SK-N-SH treated with all-trans-retinoic acid at 6 μM for 48 hours (cell line): ENCODE measurements at regions not wholly inside any gene's neighbourhood (a gene's known extent, or its start where the extent isn't known, plus 50 kb on each side); places are given as distances from the start of the nearest gene placed in this dataset.

Experiments
- ATAC-seq: fragments of 200-7000 bp; cut with Tn5 transposase; 3 replicates; pipeline ENCODE4 v1.9.1; 2020; ENCODE audit warnings: mild to moderate bottlenecking, moderate library complexity
- ARNTL ChIP-seq: fragments of 450-650 bp; formaldehyde crosslinking; IDR thresholded peaks from 2 replicates; pipeline ENCODE4 v1.5.0; 2020; ENCODE audit warnings: low read depth, mild to moderate bottlenecking, moderate library complexity, borderline replicate concordance
- BACH2 ChIP-seq: fragments of 250-450 bp; sonication (Bioruptor Pico); IDR thresholded peaks from 2 replicates; pipeline ENCODE4 v1.9.0; 2021; ENCODE audit warnings: mild to moderate bottlenecking, borderline replicate concordance
- CSDC2 ChIP-seq: fragments of 250-450 bp; sonication (Bioruptor Pico); IDR thresholded peaks from 2 replicates; pipeline ENCODE4 v1.5.0; 2020; ENCODE audit warnings: mild to moderate bottlenecking, moderate library complexity
- ESRRG ChIP-seq: fragments of 250-450 bp; sonication (Bioruptor Pico); IDR thresholded peaks from 2 replicates; pipeline ENCODE4 v1.6.1; 2021; ENCODE audit warnings: mild to moderate bottlenecking
- GLIS3 ChIP-seq: fragments of 250-450 bp; sonication (Bioruptor Pico); IDR thresholded peaks from 2 replicates; pipeline ENCODE4 v1.5.0; 2020; ENCODE audit warnings: mild to moderate bottlenecking, moderate library complexity
- ISL1 ChIP-seq: fragments of 250-450 bp; sonication (Bioruptor Pico); IDR thresholded peaks from 2 replicates; pipeline ENCODE4 v2.1.2; 2022; ENCODE audit warnings: mild to moderate bottlenecking, moderate library complexity
- RARB ChIP-seq: fragments of 250-450 bp; sonication (Bioruptor Pico); IDR thresholded peaks from 2 replicates; pipeline ENCODE4 v1.8.0; 2021; ENCODE audit warnings: mild to moderate bottlenecking, moderate library complexity
- SNAI2 ChIP-seq: fragments of 250-450 bp; sonication (Bioruptor Pico); IDR thresholded peaks from 2 replicates; pipeline ENCODE4 v1.5.0; 2020; ENCODE audit warnings: mild to moderate bottlenecking, moderate library complexity
- TCF4 ChIP-seq: fragments of 250-450 bp; sonication (Bioruptor Pico); IDR thresholded peaks from 2 replicates; pipeline ENCODE4 v1.8.0; 2021; ENCODE audit warnings: mild to moderate bottlenecking, moderate library complexity, borderline replicate concordance
- ZC3H10 ChIP-seq: fragments of 250-450 bp; sonication (Bioruptor Pico); IDR thresholded peaks from 2 replicates; pipeline ENCODE4 v1.5.1; 2021; ENCODE audit warnings: mild to moderate bottlenecking, moderate library complexity
- ZFP3 ChIP-seq: fragments of 250-450 bp; sonication (Bioruptor Pico); IDR thresholded peaks from 2 replicates; pipeline ENCODE4 v1.5.0; 2020; ENCODE audit warnings: mild to moderate bottlenecking, moderate library complexity
- ZFP30 ChIP-seq: fragments of 450-650 bp; formaldehyde crosslinking; IDR thresholded peaks from 2 replicates; pipeline ENCODE4 v1.5.0; 2022; ENCODE audit warnings: mild to moderate bottlenecking, moderate library complexity
- ZNF565 ChIP-seq: fragments of 450-650 bp; formaldehyde crosslinking; conservative IDR thresholded peaks from 2 replicates; pipeline ENCODE4 v1.5.0; 2020; ENCODE audit warnings: low read depth, mild to moderate bottlenecking, moderate library complexity
- ZNF70 ChIP-seq: fragments of 450-650 bp; formaldehyde crosslinking; IDR thresholded peaks from 2 replicates; pipeline ENCODE4 v1.5.0; 2020; ENCODE audit warnings: mild to moderate bottlenecking, moderate library complexity
- ZNF8 ChIP-seq: fragments of 450-650 bp; formaldehyde crosslinking; IDR thresholded peaks from 2 replicates; pipeline ENCODE4 v1.5.0; 2020; ENCODE audit warnings: mild to moderate bottlenecking, moderate library complexity
- TF ChIP-seq, protein P1 (sequence below): fragments of 250-450 bp; sonication (Bioruptor Pico); IDR thresholded peaks from 2 replicates; pipeline ENCODE4 v1.8.0; 2020; ENCODE audit warnings: mild to moderate bottlenecking, moderate library complexity, borderline replicate concordance
- TF ChIP-seq, protein P2 (sequence below): fragments of 250-450 bp; sonication (Bioruptor Pico); IDR thresholded peaks from 2 replicates; pipeline ENCODE4 v1.5.1; 2020; ENCODE audit warnings: low read depth, mild to moderate bottlenecking, moderate library complexity
- TF ChIP-seq, protein P3 (sequence below): fragments of 250-450 bp; sonication (Bioruptor Pico); IDR thresholded peaks from 2 replicates; pipeline ENCODE4 v1.5.1; 2021; ENCODE audit warnings: mild to moderate bottlenecking, moderate library complexity
- TF ChIP-seq, protein P4 (sequence below): fragments of 250-450 bp; sonication (Bioruptor Pico); IDR thresholded peaks from 2 replicates; pipeline ENCODE4 v1.5.0; 2020; ENCODE audit warnings: mild to moderate bottlenecking, moderate library complexity
- TF ChIP-seq, protein P5 (sequence below): fragments of 250-450 bp; sonication (Bioruptor Pico); IDR thresholded peaks from 2 replicates; pipeline ENCODE4 v1.8.0; 2021; ENCODE audit warnings: low read depth, mild to moderate bottlenecking, moderate library complexity, borderline replicate concordance

DNA sequence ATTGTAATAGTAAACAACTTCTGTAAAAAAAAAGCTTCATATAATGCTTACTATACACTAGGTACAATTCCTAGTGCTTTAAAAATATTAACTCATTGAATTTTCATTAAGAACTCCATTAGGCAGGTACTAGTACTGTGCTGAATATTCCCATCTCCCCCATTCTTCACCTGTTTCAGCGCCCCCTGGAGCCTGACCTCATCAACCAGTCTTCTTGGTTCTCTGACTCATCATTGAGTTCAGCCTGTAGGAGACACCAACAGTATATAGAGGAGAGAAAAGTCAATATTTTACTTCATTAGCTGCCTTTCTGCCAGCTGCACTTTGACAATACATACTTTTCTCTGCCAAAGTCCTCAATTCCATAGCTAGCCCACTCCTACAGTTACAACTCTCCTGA is 1009.9 kb upstream of the KLHL29 start:
- TF ChIP-seq GLIS3 (CRISPR knock-in tag) (no peak), RARB (CRISPR knock-in tag) (no peak), ARNTL (no peak), BACH2 (CRISPR knock-in tag) (no peak), ISL1 (CRISPR knock-in tag) (no peak), ESRRG (CRISPR knock-in tag) (no peak), ZC3H10 (CRISPR knock-in tag) (no peak), ZNF70 (CRISPR knock-in tag) (no peak), CSDC2 (no peak), ZFP30 (CRISPR knock-in tag) (no peak), ZNF8 (CRISPR knock-in tag) (no peak), ZFP3 (CRISPR knock-in tag) (no peak), TCF4 (no peak), SNAI2 (CRISPR knock-in tag) (no peak), ZNF565 (no peak)
- TF ChIP-seq, protein P1, sequence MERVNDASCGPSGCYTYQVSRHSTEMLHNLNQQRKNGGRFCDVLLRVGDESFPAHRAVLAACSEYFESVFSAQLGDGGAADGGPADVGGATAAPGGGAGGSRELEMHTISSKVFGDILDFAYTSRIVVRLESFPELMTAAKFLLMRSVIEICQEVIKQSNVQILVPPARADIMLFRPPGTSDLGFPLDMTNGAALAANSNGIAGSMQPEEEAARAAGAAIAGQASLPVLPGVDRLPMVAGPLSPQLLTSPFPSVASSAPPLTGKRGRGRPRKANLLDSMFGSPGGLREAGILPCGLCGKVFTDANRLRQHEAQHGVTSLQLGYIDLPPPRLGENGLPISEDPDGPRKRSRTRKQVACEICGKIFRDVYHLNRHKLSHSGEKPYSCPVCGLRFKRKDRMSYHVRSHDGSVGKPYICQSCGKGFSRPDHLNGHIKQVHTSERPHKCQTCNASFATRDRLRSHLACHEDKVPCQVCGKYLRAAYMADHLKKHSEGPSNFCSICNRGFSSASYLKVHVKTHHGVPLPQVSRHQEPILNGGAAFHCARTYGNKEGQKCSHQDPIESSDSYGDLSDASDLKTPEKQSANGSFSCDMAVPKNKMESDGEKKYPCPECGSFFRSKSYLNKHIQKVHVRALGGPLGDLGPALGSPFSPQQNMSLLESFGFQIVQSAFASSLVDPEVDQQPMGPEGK = no peak
- TF ChIP-seq, protein P2, sequence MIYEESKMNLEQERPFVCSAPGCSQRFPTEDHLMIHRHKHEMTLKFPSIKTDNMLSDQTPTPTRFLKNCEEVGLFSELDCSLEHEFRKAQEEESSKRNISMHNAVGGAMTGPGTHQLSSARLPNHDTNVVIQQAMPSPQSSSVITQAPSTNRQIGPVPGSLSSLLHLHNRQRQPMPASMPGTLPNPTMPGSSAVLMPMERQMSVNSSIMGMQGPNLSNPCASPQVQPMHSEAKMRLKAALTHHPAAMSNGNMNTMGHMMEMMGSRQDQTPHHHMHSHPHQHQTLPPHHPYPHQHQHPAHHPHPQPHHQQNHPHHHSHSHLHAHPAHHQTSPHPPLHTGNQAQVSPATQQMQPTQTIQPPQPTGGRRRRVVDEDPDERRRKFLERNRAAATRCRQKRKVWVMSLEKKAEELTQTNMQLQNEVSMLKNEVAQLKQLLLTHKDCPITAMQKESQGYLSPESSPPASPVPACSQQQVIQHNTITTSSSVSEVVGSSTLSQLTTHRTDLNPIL (CRISPR knock-in tag) = no peak
- TF ChIP-seq, protein P3, sequence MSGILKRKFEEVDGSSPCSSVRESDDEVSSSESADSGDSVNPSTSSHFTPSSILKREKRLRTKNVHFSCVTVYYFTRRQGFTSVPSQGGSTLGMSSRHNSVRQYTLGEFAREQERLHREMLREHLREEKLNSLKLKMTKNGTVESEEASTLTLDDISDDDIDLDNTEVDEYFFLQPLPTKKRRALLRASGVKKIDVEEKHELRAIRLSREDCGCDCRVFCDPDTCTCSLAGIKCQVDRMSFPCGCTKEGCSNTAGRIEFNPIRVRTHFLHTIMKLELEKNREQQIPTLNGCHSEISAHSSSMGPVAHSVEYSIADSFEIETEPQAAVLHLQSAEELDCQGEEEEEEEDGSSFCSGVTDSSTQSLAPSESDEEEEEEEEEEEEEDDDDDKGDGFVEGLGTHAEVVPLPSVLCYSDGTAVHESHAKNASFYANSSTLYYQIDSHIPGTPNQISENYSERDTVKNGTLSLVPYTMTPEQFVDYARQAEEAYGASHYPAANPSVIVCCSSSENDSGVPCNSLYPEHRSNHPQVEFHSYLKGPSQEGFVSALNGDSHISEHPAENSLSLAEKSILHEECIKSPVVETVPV (CRISPR knock-in tag) = no peak
- TF ChIP-seq, protein P4, sequence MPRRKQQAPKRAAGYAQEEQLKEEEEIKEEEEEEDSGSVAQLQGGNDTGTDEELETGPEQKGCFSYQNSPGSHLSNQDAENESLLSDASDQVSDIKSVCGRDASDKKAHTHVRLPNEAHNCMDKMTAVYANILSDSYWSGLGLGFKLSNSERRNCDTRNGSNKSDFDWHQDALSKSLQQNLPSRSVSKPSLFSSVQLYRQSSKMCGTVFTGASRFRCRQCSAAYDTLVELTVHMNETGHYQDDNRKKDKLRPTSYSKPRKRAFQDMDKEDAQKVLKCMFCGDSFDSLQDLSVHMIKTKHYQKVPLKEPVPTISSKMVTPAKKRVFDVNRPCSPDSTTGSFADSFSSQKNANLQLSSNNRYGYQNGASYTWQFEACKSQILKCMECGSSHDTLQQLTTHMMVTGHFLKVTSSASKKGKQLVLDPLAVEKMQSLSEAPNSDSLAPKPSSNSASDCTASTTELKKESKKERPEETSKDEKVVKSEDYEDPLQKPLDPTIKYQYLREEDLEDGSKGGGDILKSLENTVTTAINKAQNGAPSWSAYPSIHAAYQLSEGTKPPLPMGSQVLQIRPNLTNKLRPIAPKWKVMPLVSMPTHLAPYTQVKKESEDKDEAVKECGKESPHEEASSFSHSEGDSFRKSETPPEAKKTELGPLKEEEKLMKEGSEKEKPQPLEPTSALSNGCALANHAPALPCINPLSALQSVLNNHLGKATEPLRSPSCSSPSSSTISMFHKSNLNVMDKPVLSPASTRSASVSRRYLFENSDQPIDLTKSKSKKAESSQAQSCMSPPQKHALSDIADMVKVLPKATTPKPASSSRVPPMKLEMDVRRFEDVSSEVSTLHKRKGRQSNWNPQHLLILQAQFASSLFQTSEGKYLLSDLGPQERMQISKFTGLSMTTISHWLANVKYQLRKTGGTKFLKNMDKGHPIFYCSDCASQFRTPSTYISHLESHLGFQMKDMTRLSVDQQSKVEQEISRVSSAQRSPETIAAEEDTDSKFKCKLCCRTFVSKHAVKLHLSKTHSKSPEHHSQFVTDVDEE = no peak
- TF ChIP-seq, protein P5, sequence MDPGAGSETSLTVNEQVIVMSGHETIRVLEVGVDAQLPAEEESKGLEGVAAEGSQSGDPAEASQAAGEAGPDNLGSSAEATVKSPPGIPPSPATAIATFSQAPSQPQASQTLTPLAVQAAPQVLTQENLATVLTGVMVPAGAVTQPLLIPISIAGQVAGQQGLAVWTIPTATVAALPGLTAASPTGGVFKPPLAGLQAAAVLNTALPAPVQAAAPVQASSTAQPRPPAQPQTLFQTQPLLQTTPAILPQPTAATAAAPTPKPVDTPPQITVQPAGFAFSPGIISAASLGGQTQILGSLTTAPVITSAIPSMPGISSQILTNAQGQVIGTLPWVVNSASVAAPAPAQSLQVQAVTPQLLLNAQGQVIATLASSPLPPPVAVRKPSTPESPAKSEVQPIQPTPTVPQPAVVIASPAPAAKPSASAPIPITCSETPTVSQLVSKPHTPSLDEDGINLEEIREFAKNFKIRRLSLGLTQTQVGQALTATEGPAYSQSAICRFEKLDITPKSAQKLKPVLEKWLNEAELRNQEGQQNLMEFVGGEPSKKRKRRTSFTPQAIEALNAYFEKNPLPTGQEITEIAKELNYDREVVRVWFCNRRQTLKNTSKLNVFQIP = no peak
- ATAC-seq = no peak

DNA sequence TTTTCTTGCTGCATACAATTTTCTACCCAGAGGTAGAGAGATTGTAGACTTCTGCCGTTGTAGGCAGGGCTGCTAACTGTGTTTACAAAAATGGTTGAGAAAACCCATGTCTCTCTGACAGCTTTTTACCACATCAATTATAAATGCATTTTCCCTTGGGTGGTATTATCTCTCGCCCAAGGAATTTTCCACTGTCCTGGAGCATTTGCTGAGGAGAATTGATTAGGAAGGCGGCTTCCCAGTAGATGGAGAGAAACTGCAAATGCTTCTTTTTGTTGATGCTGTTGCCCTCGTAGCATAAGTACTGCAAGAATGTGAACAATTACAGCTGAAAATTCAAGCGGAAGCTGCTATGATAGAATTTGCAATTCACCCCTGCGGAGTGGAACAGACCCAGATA is 1007.7 kb upstream of the KLHL29 start:
- TF ChIP-seq ISL1 (CRISPR knock-in tag) = no peak
- TF ChIP-seq ZFP3 (CRISPR knock-in tag) = no peak
- no peak for TF ChIP-seq ESRRG (CRISPR knock-in tag)
- no peak for TF ChIP-seq ZNF70 (CRISPR knock-in tag)
- TF ChIP-seq RARB (CRISPR knock-in tag) = no peak
- TF ChIP-seq, protein P4 = no peak
- no peak for TF ChIP-seq GLIS3 (CRISPR knock-in tag)
- TF ChIP-seq ZFP30 (CRISPR knock-in tag) = no peak
- TF ChIP-seq, protein P2 (CRISPR knock-in tag) = no peak
- no peak for TF ChIP-seq ZNF565
- no peak for ATAC-seq
